Fibroblast of lung (primary cell): ENCODE measurements at regions not wholly inside any gene's neighbourhood (a gene's known extent, or its start where the extent isn't known, plus 50 kb on each side); places are given as distances from the start of the nearest gene placed in this dataset.

Experiments
- DNase-seq, 2 donors: peaks; one replicate each; pipeline versions ENCODE4 v3.0.0 to v3.0.0-alpha.2; 2010; ENCODE audit warnings: low read depth in 2 of 2
- H2AFZ ChIP-seq: 2 replicates; pipeline ENCODE4 v1.5.1; 2012; ENCODE audit warnings: low read length, control low read depth, inconsistent platforms
- H3K27ac ChIP-seq: 2 replicates; pipeline ENCODE4 v1.5.1; 2011; ENCODE audit warnings: low read length, control low read depth; ENCODE audit not compliant: insufficient read depth
- H3K27me3 ChIP-seq: 2 replicates; pipeline ENCODE4 v1.5.1; 2011; ENCODE audit warnings: mild to moderate bottlenecking, low read length; ENCODE audit not compliant: control insufficient read depth, insufficient read depth
- H3K36me3 ChIP-seq: 2 replicates; pipeline ENCODE4 v1.5.1; 2011; ENCODE audit warnings: low read length; ENCODE audit not compliant: control insufficient read depth, insufficient read depth
- H3K4me1 ChIP-seq: 2 replicates; pipeline ENCODE4 v1.5.1; 2011; ENCODE audit warnings: low read length; ENCODE audit not compliant: control insufficient read depth, insufficient read depth; ENCODE audit errors: extremely low read depth
- H3K4me2 ChIP-seq: 2 replicates; pipeline ENCODE4 v1.5.1; 2011; ENCODE audit warnings: low read length, control low read depth; ENCODE audit not compliant: insufficient read depth; ENCODE audit errors: extremely low read depth
- H3K4me3 ChIP-seq, 4 experiments: fragments of 200-600 bp in 1 of 4; sonication (generic) in 1 of 4; replicated peaks in 1 of 4; 2 replicates each; pipeline ENCODE4 v1.5.1; 2011 to 2016; ENCODE audit warnings: low read length in 4 of 4, low read depth in 3 of 4, mild to moderate bottlenecking in 3 of 4, control low read depth in 2 of 4, inconsistent platforms in 1 of 4, mixed read lengths in 1 of 4; ENCODE audit not compliant: insufficient read depth in 1 of 4; ENCODE audit errors: control extremely low read depth in 1 of 4
- H3K79me2 ChIP-seq: 2 replicates; pipeline ENCODE4 v1.5.1; 2012; ENCODE audit warnings: mild to moderate bottlenecking, low read length, inconsistent platforms; ENCODE audit not compliant: control insufficient read depth, insufficient read depth
- H3K9ac ChIP-seq: 2 replicates; pipeline ENCODE4 v1.5.1; 2011; ENCODE audit warnings: mild to moderate bottlenecking, low read length, control low read depth; ENCODE audit not compliant: insufficient read depth
- H3K9me3 ChIP-seq: 2 replicates; pipeline ENCODE4 v1.5.1; 2012; ENCODE audit warnings: low read depth, low read length; ENCODE audit not compliant: control insufficient read depth, insufficient read depth
- H4K20me1 ChIP-seq: 2 replicates; pipeline ENCODE4 v1.5.1; 2011; ENCODE audit warnings: low read length; ENCODE audit not compliant: control insufficient read depth, insufficient read depth; ENCODE audit errors: extremely low read depth
- EZH2 ChIP-seq: IDR thresholded peaks from 2 replicates; pipeline ENCODE4 v1.5.1; 2012; ENCODE audit warnings: low read length, control low read depth, mild to moderate bottlenecking; ENCODE audit errors: missing control alignments
- TF ChIP-seq, protein P1 (sequence below), 2 donors: IDR thresholded peaks in 1 of 2; conservative IDR thresholded peaks in 1 of 2; 1 replicate in 1 of 2; 2 replicates in 1 of 2; pipeline ENCODE4 v1.5.1; 2011 to 2012; ENCODE audit warnings: low read length in 2 of 2, control low read depth in 1 of 2, inconsistent platforms in 1 of 2, low read depth in 1 of 2, mild to moderate bottlenecking in 1 of 2

GRCh38 chr12:16901946-16902345 lies 296.0 kb upstream of the LMO3 start:
- no peaks in the 10 kb centered on the region for H3K4me1 ChIP-seq
- no peak for DNase-seq
- H3K9ac ChIP-seq: no peak overlapping the region
- H3K4me2 ChIP-seq: no peak overlapping the region
- TF ChIP-seq EZH2: no peak
- TF ChIP-seq, protein P1, sequence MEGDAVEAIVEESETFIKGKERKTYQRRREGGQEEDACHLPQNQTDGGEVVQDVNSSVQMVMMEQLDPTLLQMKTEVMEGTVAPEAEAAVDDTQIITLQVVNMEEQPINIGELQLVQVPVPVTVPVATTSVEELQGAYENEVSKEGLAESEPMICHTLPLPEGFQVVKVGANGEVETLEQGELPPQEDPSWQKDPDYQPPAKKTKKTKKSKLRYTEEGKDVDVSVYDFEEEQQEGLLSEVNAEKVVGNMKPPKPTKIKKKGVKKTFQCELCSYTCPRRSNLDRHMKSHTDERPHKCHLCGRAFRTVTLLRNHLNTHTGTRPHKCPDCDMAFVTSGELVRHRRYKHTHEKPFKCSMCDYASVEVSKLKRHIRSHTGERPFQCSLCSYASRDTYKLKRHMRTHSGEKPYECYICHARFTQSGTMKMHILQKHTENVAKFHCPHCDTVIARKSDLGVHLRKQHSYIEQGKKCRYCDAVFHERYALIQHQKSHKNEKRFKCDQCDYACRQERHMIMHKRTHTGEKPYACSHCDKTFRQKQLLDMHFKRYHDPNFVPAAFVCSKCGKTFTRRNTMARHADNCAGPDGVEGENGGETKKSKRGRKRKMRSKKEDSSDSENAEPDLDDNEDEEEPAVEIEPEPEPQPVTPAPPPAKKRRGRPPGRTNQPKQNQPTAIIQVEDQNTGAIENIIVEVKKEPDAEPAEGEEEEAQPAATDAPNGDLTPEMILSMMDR (conservative IDR thresholded peaks at IDR 0.05 in 1 of 2, IDR thresholded peaks at IDR 0.05 in 1 of 2; ENCODE audit: low read depth in 1 of 2, low read length in 2 of 2): no peak
- H3K9me3 ChIP-seq: no peaks in the 10 kb centered on the region
- H3K27me3 ChIP-seq: no peaks in the 10 kb centered on the region
- H3K79me2 ChIP-seq: no peaks in the 10 kb centered on the region
- no peaks in the 10 kb centered on the region for H3K36me3 ChIP-seq
- no peak overlapping the region for H2AFZ ChIP-seq
- no peak overlapping the region for H3K4me3 ChIP-seq
- H3K27ac ChIP-seq: no peak overlapping the region
- no peaks in the 10 kb centered on the region for H4K20me1 ChIP-seq

DNA sequence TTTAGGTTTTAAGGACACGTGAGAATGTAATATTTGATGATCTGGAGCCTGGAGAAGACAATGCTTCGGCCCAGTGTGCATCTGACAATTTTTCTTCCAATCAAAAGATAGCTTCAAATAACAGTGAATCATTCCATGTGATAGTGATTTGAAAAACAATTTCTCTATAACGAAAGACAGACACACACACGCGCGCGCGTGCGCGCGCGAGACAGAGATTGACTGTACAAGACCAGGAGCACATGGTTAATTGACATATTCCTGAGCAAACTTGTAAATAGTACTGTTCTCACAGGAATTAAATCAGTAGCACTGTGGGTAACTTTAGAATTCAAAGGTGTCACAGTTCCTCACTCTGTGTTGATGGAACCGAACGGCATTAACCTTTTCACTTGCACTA lies 287.5 kb upstream of the LMO3 start:
- H3K27me3 ChIP-seq: no peaks in the 10 kb centered on the region
- H3K9ac ChIP-seq: no peak overlapping the region

GRCh38 chr12:16891673-16892072 lies 285.7 kb upstream of the LMO3 start:
- Histone ChIP-seq H3K27me3 (no peaks in the 10 kb centered on the region), H3K36me3 (no peaks in the 10 kb centered on the region), H3K9ac (no peak overlapping the region), H3K27ac (no peak overlapping the region), H3K4me1 (no peaks in the 10 kb centered on the region), H3K9me3 (no peaks in the 10 kb centered on the region), H3K4me3 (no peak overlapping the region), H3K4me2 (no peak overlapping the region), H2AFZ (no peak overlapping the region), H3K79me2 (no peaks in the 10 kb centered on the region), H4K20me1 (no peaks in the 10 kb centered on the region)
- TF ChIP-seq, protein P1 (conservative IDR thresholded peaks at IDR 0.05 in 1 of 2, IDR thresholded peaks at IDR 0.05 in 1 of 2; ENCODE audit: low read depth in 1 of 2, low read length in 2 of 2): no peak
- no peak for TF ChIP-seq EZH2
- DNase-seq: no peak

More for the DNA sequence above, 287.5 kb upstream of the LMO3 start:
- Histone ChIP-seq H3K79me2 (no peaks in the 10 kb centered on the region), H3K27ac (no peak overlapping the region), H4K20me1 (no peaks in the 10 kb centered on the region), H3K4me1 (no peaks in the 10 kb centered on the region), H3K4me3 (no peak overlapping the region), H2AFZ (no peak overlapping the region), H3K36me3 (no peaks in the 10 kb centered on the region), H3K9me3 (no peaks in the 10 kb centered on the region), H3K4me2 (no peak overlapping the region)
- TF ChIP-seq, protein P1 (conservative IDR thresholded peaks at IDR 0.05 in 1 of 2, IDR thresholded peaks at IDR 0.05 in 1 of 2; ENCODE audit: low read depth in 1 of 2, low read length in 2 of 2): no peak
- no peak for TF ChIP-seq EZH2
- no peak for DNase-seq
